SHP77 (cell line): ENCODE measurements at regions not wholly inside any gene's neighbourhood (a gene's known extent, or its start where the extent isn't known, plus 50 kb on each side); places are given as distances from the start of the nearest gene placed in this dataset.
"Not testable (repeated sequence)": the region's sequence is repeated elsewhere in the genome, so short reads cannot be mapped to it uniquely, and the experiment has no call there.

ENCODE experiments used
- DNase-seq, 2 experiments: peaks; one replicate each; lab custom pipeline; 2025; lab: John Stamatoyannopoulos, UW

GRCh38 chr20:53856300-53857295 lies 213.8 kb downstream of the BCAS1 start:
- no peak for DNase-seq

GRCh38 chr20:53855733-53856132 lies 214.7 kb downstream of the BCAS1 start:
- no peak for DNase-seq

DNA sequence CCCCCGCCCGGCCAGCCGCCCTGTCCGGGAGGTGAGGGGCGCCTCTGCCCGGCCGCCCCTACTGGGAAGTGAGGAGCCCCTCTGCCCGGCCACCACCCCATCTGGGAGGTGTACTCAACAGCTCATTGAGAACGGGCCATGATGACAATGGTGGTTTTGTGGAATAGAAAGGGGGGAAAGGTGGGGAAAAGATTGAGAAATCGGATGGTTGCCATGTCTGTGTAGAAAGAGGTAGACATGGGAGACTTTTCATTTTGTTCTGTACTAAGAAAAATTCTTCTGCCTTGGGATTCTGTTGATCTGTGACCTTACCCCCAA lies 215.8 kb downstream of the BCAS1 start:
- not testable (repeated sequence) for DNase-seq

GRCh38 chr20:53853111-53853713 lies 217.2 kb downstream of the BCAS1 start:
- DNase-seq, result no peak

- DNase-seq, result no peak
Measured at GRCh38 chr20:53852691-53853090, 217.7 kb downstream of the BCAS1 start.

- no peak for DNase-seq
Measured at GRCh38 chr20:53852014-53852413, 218.4 kb downstream of the BCAS1 start.

DNA sequence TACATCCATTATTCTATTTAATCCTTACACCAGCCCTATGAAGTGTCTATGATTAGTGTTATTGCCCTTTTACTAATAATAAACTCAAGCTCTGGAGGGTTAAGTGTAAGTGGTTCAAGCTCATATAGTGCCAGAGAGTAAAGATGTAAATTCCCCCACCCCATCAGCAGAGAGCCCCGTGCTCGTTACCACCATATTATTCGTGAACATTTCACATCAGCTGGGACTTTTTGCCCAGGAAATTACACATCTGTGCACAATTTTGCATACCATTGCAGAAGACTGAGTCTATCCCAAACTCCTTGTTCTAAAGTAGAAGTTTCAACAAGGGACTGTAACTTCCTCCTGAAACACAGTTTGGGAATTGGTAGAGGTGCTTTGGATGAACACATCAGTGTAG lies 220.1 kb downstream of the BCAS1 start:
- no peak for DNase-seq

DNA sequence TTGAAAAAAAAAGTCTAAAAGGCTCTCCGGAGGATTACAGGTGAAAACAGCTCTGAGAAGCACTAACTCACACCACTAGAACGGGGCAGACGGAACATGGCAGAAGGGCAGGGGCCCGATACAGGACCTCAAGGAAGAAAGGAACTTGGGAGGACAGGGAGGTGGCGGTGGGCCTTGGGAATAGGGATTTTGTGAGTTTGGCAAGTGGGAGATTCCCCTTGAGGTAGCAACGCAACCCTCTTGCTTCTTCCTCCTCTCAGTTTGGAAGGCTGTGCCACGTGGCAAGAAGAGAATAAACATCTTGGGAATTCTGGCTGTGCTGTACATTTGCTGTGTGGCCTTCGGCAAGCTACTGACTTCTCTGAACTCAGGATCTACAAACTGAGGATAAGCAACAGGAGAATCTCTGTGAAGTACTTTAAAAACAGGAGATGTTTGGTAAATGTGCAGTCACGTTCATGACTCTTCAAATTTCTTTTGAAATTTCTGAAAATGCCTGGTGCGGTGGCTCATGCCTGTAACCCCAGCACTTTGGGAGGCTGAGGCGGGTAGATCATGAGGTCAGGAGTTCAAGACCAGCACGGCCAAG lies 220.8 kb downstream of the BCAS1 start:
- DNase-seq, result no peak

DNA sequence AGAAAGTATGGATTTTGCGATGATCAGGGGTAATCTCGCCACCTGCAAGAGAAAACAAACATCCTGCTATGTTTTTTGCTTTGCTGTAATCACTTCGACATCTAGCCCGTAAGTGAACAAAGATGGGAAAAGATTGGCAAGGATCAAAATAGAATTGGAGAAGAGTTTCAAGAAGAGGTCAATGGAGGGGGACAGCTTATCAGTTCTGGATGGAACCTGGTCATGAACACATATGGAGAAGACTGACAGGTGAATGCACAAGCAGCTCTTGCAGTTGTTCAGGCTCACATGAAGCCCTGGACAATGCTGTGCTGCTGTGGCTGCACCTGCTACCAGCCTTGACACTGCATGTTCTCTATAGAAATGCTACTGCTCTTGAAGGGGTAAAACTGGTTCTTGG lies 222.1 kb downstream of the BCAS1 start:
- DNase-seq, result no peak

GRCh38 chr20:53847837-53848170 lies 222.6 kb downstream of the BCAS1 start:
- no peak for DNase-seq

DNA sequence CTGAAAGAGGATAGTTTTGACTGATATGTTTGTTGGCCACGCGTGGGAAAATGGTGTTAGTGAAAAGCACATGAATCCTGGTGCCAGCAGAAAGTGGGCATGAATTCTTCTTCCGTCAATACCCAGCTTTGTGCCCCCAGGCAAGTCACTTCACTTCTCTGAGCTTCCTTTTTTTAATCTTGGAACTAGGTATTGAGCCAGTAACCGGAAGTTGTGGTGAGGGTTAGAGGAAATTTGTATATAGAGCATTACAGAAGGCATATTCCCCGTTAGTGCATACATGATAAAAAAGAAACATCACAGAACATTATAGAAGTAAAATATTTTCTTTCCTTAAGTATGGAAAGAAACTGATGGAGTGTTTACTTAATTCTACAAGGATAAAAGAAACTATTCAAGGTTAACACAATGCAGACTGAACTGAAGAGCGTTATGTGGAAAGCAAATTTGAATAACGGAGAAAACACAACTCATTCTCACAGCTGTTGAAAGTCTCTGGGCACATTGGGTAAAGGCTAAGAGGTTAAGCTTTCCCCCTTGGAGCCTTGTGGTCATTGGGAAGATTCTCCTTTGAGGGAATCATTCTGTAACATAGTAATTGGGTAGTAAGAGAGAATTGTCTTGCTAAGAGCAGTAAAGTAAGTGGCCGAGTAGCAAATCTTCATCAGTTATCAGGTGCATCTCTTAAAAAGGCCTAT lies 223.1 kb downstream of the BCAS1 start:
- no peak for DNase-seq

DNA sequence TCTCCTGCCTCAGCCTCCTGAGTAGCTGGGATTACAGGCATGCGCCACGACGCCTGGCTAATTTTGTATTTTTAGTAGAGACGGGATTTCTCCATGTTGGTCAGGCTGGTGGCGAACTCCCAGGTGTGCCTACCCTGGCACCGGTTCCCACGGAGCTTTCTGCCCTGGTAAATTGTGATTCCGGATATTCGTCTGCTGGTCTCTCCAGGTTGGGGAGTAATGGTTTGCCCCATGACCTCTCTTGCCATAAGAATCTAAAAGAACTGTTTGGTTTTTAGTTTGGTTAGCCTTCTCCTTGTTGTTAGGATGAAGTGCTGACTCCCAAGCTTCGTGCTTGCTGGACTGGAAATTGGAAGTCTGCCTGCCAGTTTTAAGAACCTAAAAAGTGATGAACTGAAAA lies 223.8 kb downstream of the BCAS1 start:
- DNase-seq, result no peak

DNA sequence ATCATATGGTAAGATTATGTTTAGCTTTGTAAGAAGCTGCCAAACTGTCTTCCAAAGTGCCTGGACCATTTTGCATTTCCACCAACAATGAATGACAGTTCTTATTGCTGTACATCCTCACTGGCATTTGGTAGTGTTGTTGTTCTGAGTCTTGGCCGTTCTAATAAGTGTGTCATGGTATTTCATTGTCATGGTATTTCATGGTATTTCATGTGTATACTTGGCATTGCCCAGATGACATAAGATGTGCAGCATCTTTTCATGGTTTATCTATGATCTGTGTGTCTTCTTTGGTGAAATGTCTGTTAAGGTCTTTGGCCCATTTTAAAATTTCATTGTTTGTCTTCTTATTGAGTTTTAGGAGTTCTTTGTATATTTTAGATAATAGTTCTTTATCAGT lies 224.4 kb downstream of the BCAS1 start:
- no peak for DNase-seq

GRCh38 chr20:53844259-53844658 lies 226.1 kb downstream of the BCAS1 start:
- no peak for DNase-seq

- no peak for DNase-seq
Measured at GRCh38 chr20:53843645-53844044, 226.7 kb downstream of the BCAS1 start.

- no peak for DNase-seq
Measured at GRCh38 chr20:53842301-53843099, 227.9 kb downstream of the BCAS1 start.

GRCh38 chr20:53841741-53842140 lies 228.7 kb downstream of the BCAS1 start:
- DNase-seq, result no peak

DNA sequence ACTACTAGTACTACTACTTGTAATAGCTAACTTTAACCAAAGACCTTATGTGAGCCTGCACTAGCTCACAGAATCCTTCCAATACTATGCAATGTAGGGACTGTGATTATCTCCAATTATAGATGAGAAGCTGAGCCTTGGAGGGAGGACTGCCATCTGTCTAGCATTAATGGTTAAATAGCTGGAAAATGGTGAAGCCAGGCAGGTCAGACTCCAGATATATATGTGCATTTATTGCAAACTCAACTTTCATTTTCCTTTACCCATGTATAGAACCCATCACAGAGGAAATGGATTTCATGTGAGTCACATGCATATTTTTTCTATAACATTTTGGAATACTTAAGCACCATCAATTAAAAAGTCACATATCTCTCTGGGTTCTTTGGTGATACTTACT lies 229.9 kb downstream of the BCAS1 start:
- no peak for DNase-seq

DNA sequence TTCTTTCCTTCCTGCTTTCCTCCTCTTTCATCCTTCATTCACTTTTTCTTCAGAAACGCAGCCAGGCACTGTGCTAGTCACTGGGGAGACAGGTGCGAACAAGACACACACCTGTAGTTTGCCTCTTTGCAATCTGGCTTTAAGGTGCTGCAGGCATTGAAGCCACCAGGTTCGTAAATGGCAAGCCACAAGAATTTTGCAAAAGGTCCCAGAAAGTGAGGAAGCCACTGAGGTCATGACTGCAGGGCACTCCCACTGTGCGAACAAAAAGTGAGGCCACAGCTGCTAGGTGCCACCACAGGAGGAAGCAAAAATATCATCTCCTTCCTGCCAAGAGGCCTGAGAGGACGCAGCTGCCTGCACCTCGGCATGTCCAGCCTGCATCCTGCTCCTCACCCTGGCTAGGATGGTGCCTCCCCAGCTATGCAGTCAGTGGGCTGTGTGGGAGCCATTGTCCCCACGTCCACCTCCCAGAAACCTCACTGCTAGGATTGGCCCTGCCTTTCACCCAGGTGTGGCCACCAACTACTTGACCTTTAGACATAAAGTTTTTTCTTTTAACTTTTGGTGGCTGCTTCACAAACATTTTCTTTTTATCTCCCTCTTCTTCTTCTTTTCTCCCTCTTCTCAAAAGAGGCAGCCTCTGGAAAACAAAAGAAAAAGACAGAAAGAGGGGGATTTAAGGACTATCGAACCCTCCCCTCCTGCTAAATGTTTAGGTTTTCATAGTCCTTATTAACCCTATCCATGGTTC lies 230.8 kb downstream of the BCAS1 start:
- DNase-seq, result no peak

- no peak for DNase-seq
Measured at GRCh38 chr20:53838311-53838868, 232.0 kb downstream of the BCAS1 start.
